ENCODE measurements at regions not wholly inside any gene's neighbourhood (a gene's known extent, or its start where the extent isn't known, plus 50 kb on each side); places are given as distances from the start of the nearest gene placed in this dataset.

DNA sequence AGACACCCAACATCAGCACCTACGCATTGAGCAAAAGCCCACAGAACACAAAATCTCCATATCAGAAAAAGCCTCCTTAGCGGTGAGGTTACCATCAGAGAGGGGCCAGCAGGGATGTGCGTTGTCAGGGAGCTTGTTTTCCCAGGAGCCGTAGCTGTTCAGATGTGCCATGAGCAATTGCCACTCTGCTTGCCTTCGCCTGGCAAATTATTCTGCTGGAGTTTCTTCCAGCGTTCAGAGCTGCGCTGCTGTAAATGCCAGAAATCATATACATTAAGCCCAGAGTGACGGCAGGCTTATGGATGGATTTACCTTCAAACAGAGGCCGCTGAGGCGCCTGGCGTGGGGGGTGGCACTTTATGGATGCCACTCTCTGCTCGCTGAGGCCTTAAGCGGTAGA lies 632.3 kb downstream of the BCOR start:
- no peak overlapping the region for H3K4me3 ChIP-seq (ENCODE audit: low read depth, low read length)
- CTCF ChIA-PET: no interaction called here
- no peak for DNase-seq (ENCODE audit: low read depth, low spot score)
- POLR2A ChIA-PET: no interaction called here
- TF ChIP-seq, protein P1, sequence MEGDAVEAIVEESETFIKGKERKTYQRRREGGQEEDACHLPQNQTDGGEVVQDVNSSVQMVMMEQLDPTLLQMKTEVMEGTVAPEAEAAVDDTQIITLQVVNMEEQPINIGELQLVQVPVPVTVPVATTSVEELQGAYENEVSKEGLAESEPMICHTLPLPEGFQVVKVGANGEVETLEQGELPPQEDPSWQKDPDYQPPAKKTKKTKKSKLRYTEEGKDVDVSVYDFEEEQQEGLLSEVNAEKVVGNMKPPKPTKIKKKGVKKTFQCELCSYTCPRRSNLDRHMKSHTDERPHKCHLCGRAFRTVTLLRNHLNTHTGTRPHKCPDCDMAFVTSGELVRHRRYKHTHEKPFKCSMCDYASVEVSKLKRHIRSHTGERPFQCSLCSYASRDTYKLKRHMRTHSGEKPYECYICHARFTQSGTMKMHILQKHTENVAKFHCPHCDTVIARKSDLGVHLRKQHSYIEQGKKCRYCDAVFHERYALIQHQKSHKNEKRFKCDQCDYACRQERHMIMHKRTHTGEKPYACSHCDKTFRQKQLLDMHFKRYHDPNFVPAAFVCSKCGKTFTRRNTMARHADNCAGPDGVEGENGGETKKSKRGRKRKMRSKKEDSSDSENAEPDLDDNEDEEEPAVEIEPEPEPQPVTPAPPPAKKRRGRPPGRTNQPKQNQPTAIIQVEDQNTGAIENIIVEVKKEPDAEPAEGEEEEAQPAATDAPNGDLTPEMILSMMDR (IDR thresholded peaks at IDR 0.05; ENCODE audit: insufficient read depth, low read length, missing control alignments): no peak

- TF ChIP-seq, protein P1 (IDR thresholded peaks at IDR 0.05; ENCODE audit: insufficient read depth, low read length, missing control alignments): no peak
- DNase-seq (ENCODE audit: low read depth, low spot score): no peak
- ChIA-PET CTCF (no interaction called here), POLR2A (no interaction called here)
- H3K4me3 ChIP-seq (ENCODE audit: low read depth, low read length): no peak overlapping the region
Observed at GRCh38 chrX:39465906-39466305, 631.9 kb downstream of the BCOR start.

- no peak overlapping the region for H3K4me3 ChIP-seq (ENCODE audit: low read depth, low read length)
- DNase-seq (ENCODE audit: low read depth, low spot score): no peak
- POLR2A ChIA-PET: no interaction called here
- CTCF ChIA-PET: no interaction called here
- TF ChIP-seq, protein P1 (IDR thresholded peaks at IDR 0.05; ENCODE audit: insufficient read depth, low read length, missing control alignments): no peak
Observed at GRCh38 chrX:39469126-39469525, 628.6 kb downstream of the BCOR start.

- no peak overlapping the region for H3K4me3 ChIP-seq (ENCODE audit: low read depth, low read length)
- CTCF ChIA-PET: no interaction called here
- no peak for DNase-seq (ENCODE audit: low read depth, low spot score)
- POLR2A ChIA-PET: no interaction called here
- TF ChIP-seq, protein P1 (IDR thresholded peaks at IDR 0.05; ENCODE audit: insufficient read depth, low read length, missing control alignments): no peak
Observed at GRCh38 chrX:39470588-39471407, 627.0 kb downstream of the BCOR start.

GRCh38 chrX:39472161-39472560 lies 625.6 kb downstream of the BCOR start:
- DNase-seq (ENCODE audit: low read depth, low spot score): no peak
- TF ChIP-seq, protein P1 (IDR thresholded peaks at IDR 0.05; ENCODE audit: insufficient read depth, low read length, missing control alignments): no peak
- CTCF ChIA-PET: no interaction called here
- POLR2A ChIA-PET: no interaction called here
- H3K4me3 ChIP-seq (ENCODE audit: low read depth, low read length): no peak overlapping the region

- TF ChIP-seq, protein P1 (IDR thresholded peaks at IDR 0.05; ENCODE audit: insufficient read depth, low read length, missing control alignments): no peak
- ChIA-PET POLR2A (no interaction called here), CTCF (no interaction called here)
- no peak overlapping the region for H3K4me3 ChIP-seq (ENCODE audit: low read depth, low read length)
- no peak for DNase-seq (ENCODE audit: low read depth, low spot score)
Observed at GRCh38 chrX:39473812-39474211, 623.9 kb downstream of the BCOR start.
